Neural cell (in vitro differentiated cells): ENCODE measurements at regions not wholly inside any gene's neighbourhood (a gene's known extent, or its start where the extent isn't known, plus 50 kb on each side); places are given as distances from the start of the nearest gene placed in this dataset.

Source experiments
- CTCF ChIP-seq: fragments of 450-650 bp; IDR thresholded peaks from 2 replicates; pipeline ENCODE4 v1.5.1; 2014; ENCODE audit warnings: antibody characterized with exemption, mild to moderate bottlenecking, moderate library complexity; ENCODE audit not compliant: poor library complexity, severe bottlenecking
- EP300 ChIP-seq: fragments of 450-650 bp; conservative IDR thresholded peaks from 2 replicates; pipeline ENCODE4 v1.6.1; 2014; ENCODE audit warnings: antibody characterized with exemption, mild to moderate bottlenecking, moderate library complexity; ENCODE audit not compliant: poor library complexity, severe bottlenecking
- EZH2 ChIP-seq: fragments of 200-600, 300-800 bp; shearing (Covaris generic), sonication (generic); IDR thresholded peaks from 2 replicates; pipeline ENCODE4 v1.6.1; 2014; ENCODE audit warnings: antibody characterized with exemption, low read length, borderline replicate concordance, mild to moderate bottlenecking; ENCODE audit not compliant: insufficient read depth, poor library complexity, severe bottlenecking
- MXI1 ChIP-seq: fragments of 450-650 bp; conservative IDR thresholded peaks from 2 replicates; pipeline ENCODE4 v1.6.1; 2014; ENCODE audit warnings: antibody characterized with exemption, mild to moderate bottlenecking; ENCODE audit not compliant: poor library complexity, severe bottlenecking
- POLR2AphosphoS5 ChIP-seq: IDR thresholded peaks from 2 replicates; pipeline ENCODE4 v1.6.1; 2012
- REST ChIP-seq: IDR thresholded peaks from 2 replicates; pipeline ENCODE4 v1.6.1; 2012; ENCODE audit warnings: borderline replicate concordance
- SMC3 ChIP-seq: fragments of 450-650 bp; conservative IDR thresholded peaks from 2 replicates; pipeline ENCODE4 v1.6.1; 2014; ENCODE audit warnings: antibody characterized with exemption, mild to moderate bottlenecking, moderate library complexity; ENCODE audit not compliant: poor library complexity
- TAF1 ChIP-seq: IDR thresholded peaks from 2 replicates; pipeline ENCODE4 v1.6.1; 2012; ENCODE audit warnings: low read depth

- no peak for TF ChIP-seq CTCF
- no peak for TF ChIP-seq EZH2
- no peak for TF ChIP-seq POLR2AphosphoS5
- TF ChIP-seq TAF1: no peak
- no peak for TF ChIP-seq MXI1
- no peak for TF ChIP-seq SMC3
- no peak for TF ChIP-seq EP300
- no peak for TF ChIP-seq REST
Measured at GRCh38 chr9:103514767-103515166, 519.6 kb downstream of the CYLC2 start.
